ACHN (cell line): ENCODE measurements at regions not wholly inside any gene's neighbourhood (a gene's known extent, or its start where the extent isn't known, plus 50 kb on each side); places are given as distances from the start of the nearest gene placed in this dataset.

Source experiments
- DNase-seq: peaks from one replicate; pipeline ENCODE4 v3.0.0-alpha.2; 2015
- in situ Hi-C: cut with HindIII; loops from 2 replicates; pipeline ENCODE4 v1.10.0; 2017; ENCODE audit warnings: low sequenced_read_pairs, low pct_ligation_motif_present, low pct_unique_long_range_greater_than_20kb

DNA sequence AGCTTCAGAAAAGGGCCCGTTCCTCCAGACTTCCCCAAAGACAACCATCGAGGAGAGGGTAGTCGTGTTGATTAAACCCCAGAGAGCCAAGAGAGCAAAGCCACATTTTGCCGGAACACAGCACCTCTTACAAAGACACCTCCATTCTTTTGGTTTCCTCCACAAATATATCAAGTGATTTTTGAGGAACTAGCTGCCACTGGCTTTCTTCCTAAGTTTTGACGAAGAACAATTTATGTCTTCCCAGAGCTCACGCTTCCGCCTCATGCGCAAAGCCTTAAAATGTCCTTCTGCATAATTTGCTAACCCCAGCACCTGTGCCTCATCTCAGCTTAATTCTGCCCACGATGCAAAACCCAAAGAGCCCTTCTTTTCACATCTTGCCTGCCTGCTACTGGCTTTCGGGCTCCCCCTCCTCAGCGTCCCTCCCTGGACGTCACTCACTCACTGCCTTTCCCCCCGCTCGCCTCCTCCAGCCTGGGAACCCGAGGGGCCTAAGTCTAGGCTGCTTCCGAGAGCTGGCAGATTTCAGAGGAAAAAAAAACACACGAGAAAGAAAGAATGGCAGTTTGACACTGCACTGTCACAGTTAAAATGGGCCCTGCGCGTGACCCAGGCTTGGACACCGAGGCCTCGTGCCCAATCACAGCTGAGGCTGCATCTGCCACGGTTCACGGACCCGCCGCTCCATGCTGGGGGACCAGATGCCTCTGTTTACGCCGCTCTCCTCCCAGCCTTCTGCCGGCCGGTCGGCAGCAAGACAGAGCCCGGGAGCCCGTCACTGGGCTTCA, 77.6 kb upstream of the IFNAR2 start:
- DNase-seq, result no peak
- in situ Hi-C loops, result no loop called here

DNA sequence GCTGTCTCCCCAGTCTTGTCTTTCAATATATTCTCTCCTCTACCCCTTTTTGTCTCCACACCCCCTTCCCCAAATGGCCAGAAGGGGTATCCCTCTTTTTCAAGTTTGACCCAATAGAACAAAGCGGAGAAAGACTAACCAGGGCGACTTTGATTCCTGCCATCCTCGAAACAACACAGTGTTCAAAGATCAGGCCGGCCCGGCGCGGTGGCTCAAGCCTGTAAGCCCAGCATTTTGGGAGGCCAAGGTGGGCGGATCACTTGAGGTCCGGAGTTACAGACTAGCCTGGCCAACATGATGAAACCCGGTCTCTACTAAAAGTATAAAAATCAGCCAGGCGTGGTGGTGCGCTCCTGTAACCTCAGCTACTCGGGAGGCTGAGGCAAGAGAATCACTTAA, 77.0 kb upstream of the IFNAR2 start:
- in situ Hi-C loops, result no loop called here
- DNase-seq, result no peak

DNA sequence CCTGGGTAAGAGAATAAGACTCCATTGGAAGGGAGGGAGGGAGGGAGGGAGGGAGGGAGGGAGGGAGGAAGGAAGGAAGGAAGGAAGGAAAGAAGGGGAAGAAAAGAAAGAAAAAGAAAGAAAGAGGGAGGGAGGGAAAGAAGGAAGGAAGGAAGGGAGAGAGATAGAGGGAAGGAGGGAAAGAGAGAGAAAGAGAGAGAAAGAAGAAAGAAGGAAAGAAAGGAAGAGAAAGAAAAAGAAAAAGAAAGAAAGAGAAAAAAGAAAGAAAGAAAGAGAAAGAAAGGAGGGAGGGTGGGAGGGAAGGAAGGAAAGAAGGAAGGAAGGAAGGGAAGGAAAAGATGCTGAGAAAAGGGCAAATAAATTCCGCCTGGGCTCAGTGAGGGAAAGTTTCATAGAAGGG, 74.7 kb upstream of the IFNAR2 start:
- in situ Hi-C loops, result no loop called here
- no peak for DNase-seq

DNA sequence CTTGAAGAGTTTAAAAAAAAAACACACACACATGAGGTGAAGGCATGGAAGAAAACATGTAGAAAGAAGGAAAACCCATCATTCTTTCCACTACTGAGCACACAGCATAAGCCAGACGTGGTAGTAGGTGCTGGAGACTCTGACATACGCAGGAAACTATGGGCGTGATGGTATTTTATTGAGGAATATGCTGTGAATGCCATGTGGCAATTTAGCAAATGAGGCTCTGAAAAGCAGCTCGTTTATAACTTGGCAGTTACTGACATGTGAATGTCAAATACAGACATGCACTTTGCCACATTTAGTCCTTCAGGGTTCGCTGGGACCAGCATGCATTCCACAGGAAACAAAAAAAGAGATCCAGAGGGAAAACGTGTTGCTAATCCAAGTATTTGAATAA, 74.3 kb upstream of the IFNAR2 start:
- no peak for DNase-seq
- in situ Hi-C loops, result no loop called here

DNA sequence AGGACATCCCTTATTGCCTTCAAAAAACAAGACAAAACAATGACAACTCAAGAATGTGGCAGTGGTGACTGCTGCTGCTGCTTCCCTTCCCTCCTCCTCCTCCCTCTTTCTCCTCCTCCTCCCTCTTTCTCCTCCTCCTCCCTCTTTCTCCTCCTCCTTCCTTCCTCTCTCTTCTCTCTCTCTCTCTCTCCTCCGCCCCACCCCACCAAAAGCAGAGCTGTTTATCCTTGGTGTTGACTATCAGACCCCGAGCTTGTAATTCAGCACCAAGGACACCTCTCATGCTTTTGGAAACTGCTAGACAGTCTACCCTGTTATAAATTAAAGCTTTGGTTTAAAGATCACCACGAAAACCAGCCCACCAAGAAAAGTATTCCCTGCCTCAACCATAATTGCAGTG, 72.4 kb upstream of the IFNAR2 start:
- DNase-seq, result no peak
- in situ Hi-C loops, result no loop called here

DNA sequence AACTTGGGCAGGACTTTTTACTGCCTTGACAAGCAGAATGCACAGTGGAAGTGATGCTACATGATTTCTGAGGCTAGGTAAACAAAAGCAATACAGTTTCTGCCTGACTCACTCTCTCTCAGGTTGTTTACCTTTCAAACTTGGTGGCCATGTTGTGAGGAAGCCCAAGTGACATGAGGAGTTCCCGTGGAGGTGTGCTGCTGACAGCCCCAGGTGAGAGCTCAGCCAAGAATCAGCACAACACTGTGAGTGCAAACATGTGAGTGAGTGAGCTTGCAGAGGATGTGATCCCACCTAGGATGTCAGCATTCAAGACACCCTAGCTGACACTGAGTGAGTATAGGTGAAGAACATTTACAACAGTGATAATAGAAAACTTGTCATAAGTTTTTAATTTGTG, 71.1 kb upstream of the IFNAR2 start:
- no peak for DNase-seq
- in situ Hi-C loops, result no loop called here

DNA sequence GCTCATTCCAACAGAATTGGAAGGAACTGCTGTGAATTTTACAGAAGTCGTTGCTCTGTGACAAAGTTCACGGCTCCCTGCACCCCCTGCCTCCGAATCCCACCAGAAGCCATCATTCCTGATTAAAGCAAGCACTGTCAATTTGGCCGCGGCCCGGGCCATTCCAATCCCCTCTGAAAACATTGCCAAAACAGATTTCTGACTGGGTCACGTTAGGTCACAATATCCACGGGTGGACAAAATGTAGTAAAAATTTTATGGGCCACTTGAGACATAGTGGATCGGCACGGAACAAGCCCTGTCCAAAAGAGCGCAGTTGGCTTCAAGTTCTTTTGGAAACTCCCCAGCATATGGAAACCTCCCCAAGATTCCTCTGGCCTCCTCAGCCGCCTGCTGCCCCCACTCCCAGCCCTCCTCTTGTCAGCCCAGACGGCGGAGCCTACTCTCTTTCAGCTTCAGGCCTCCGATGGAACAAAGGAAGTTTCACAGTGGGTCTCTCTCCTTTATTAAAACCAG, 67.2 kb upstream of the IFNAR2 start:
- in situ Hi-C loops, result no loop called here
- no peak for DNase-seq

DNA sequence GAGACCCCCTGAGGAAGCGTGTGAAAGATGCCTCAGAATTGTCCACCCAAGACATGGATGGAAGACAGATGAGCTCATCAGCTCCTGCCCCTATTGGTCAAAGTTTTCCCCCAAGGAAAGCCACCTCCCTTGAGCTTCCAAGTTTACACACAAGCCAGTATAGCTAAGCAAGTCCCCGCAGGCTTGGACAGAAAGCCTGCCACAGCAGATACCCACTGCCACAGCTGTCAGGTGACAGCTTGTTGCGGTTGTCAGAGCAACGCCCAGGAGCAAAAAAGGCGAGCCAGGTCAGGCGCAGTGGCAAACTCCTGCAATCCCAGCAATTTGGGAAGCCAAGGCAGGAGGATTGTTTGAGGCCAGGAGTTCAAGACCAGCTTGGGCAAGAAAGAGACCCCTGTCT, 60.9 kb upstream of the IFNAR2 start:
- DNase-seq, result no peak
- in situ Hi-C loops, result no loop called here

DNA sequence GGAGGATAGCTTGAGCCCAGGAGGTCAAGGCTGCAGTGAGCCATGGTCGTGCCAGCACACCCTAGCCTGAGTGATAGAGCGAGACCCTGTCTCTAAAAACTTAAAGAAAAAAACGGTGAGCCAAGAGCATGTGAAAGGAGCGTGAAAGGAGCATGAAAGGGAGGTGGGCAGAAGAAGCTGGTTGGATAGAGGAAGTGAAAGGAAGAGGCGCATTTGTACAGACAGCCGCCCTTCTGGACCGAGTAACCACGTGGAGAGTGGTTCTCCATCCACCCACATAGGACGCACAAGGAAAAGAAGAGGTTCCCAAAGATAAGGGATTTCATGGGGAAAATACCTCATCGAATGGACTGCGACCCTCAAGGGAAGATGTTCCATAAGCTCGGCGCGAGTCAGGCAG, 60.4 kb upstream of the IFNAR2 start:
- DNase-seq, result no peak
- in situ Hi-C loops, result no loop called here

DNA sequence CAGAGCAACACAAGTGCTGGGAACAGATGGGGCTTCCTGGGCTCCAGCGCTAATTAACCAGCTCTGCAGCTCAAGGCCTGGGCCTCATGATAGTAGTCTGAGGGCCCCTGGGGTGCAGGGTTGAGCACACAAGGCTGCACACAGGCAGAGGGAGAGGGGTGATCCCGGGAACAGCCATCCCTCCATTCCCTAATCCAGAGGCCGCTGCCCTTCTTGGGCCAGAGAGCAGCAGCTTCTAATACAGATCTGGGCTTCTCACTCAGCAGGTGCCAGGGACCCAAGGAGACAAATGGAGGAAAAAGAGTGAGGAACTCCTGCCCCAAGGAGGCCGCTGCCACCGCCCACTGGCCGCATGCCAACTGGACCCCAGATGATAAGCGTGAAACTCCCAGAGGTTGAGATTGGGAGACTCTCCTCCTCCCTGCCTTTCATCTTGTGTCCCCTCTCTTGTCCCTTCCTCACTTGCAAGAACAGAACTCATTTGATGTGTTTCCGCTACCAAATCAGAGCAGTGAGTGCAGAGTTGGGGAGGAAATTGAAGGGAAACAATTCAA, 58.0 kb upstream of the IFNAR2 start:
- in situ Hi-C loops, result no loop called here

DNA sequence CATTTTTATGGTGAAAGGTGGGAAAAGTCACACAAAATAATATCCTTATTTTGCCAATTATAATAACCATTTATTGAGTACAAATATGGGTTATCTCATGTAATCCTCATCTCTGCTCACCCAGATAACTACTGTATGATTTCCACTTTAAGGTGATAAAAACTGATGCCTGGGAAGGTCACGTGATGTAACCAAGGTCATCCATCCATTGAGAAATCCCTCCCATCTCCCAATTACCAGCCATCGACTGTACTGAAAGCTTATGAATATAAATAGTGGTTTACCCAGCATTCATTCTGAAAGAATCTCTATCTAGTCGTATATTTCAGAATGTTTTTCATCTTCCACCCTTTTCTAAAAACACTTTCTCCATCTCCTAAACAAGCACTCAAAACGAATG, 55.0 kb upstream of the IFNAR2 start:
- in situ Hi-C loops, result no loop called here
- no peak for DNase-seq

More for the DNA sequence above, 58.0 kb upstream of the IFNAR2 start:
- DNase-seq, result no peak
